RWPE1 (cell line): ENCODE measurements at regions not wholly inside any gene's neighbourhood (a gene's known extent, or its start where the extent isn't known, plus 50 kb on each side); places are given as distances from the start of the nearest gene placed in this dataset.
"Not testable (repeated sequence)": the region's sequence is repeated elsewhere in the genome, so short reads cannot be mapped to it uniquely, and the experiment has no call there.

ENCODE experiments used
- CTCF ChIA-PET: fragments of 350-600 bp; sonication (Branson Sonifier 250); formaldehyde crosslinking; extraction: SDS; loops from one replicate; lab custom pipeline; 2021; lab: Yijun Ruan, JAX
- POLR2A ChIA-PET: fragments of 400-600 bp; formaldehyde crosslinking; extraction: SDS; loops from one replicate; lab custom pipeline; 2020; ENCODE audit warnings: antibody characterized with exemption; ENCODE audit not compliant: low non-redundant PET; lab: Yijun Ruan, JAX
- DNase-seq: peaks from one replicate; pipeline ENCODE4 v3.0.0; 2012; ENCODE audit warnings: low spot score
- H3K27ac ChIP-seq: fragments of 450-650 bp; 2 replicates; pipeline ENCODE4 v1.5.1; 2017
- TF ChIP-seq, protein P1 (sequence below): fragments of 450-650 bp; conservative IDR thresholded peaks from 2 replicates; pipeline ENCODE4 v1.5.1; 2017; ENCODE audit warnings: low read depth, mild to moderate bottlenecking

DNA sequence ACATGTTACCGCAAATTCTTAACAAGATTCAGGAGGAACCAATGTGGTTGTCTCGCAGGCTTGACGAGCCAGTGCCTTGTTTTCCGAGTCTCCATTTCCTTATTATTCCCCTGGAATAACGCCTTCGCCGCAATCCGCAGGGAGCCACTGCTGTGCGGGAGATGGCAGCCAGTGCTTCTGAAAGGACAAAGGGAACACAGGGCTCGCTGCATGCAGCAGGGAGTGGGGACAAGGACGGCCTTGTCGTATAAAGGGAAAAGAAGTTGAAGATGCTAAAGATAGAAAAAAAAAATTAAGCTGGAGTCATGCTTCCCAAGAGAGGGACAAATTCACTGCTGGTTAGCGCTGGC, 221.4 kb downstream of the NDUFA10 start:
- H3K27ac ChIP-seq, result no peak overlapping the region
- ChIA-PET CTCF (no interaction called here), POLR2A (no interaction called here)
- DNase-seq, result no peak
- TF ChIP-seq, protein P1, sequence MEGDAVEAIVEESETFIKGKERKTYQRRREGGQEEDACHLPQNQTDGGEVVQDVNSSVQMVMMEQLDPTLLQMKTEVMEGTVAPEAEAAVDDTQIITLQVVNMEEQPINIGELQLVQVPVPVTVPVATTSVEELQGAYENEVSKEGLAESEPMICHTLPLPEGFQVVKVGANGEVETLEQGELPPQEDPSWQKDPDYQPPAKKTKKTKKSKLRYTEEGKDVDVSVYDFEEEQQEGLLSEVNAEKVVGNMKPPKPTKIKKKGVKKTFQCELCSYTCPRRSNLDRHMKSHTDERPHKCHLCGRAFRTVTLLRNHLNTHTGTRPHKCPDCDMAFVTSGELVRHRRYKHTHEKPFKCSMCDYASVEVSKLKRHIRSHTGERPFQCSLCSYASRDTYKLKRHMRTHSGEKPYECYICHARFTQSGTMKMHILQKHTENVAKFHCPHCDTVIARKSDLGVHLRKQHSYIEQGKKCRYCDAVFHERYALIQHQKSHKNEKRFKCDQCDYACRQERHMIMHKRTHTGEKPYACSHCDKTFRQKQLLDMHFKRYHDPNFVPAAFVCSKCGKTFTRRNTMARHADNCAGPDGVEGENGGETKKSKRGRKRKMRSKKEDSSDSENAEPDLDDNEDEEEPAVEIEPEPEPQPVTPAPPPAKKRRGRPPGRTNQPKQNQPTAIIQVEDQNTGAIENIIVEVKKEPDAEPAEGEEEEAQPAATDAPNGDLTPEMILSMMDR, result no peak

DNA sequence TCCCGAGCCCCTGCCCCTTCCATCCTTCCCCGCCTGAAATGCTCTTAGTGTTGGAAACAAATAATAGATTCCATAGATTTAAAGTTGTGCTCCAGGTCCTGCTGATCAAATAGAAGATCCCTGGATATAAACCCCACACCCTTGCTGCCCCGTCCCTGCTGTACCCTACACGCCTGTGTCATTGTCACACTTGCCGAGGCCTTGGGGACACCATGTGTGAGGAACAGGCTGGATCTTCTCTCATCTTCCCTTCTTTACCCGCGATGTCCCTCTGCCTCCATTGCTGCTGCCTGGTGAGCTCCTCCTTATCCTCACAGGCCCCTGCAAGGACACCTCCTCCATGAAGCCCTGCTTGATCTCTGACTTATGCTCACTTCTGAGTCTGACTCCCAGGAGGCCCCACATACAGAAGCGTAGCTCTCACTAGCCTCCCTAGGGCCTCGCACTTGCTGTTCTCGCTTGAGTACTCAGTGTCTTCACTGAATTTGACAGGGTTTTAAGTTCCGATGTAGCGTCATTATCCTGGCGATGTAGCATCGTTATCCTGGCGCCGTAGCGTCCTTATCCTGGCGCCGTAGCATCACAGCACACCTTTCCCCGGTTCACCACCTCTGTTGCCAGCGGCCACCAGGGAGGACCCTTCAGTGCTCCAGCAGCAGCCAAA, 221.9 kb downstream of the NDUFA10 start:
- POLR2A ChIA-PET, result no interaction called here
- CTCF ChIA-PET, result interaction anchor here (0.6 to 0.7 kb wide), 2 partner anchors 243 to 1117 kb away, joined by 3 read pairs; no protein-coding TSS in a partner anchor
- DNase-seq, result no peak

DNA sequence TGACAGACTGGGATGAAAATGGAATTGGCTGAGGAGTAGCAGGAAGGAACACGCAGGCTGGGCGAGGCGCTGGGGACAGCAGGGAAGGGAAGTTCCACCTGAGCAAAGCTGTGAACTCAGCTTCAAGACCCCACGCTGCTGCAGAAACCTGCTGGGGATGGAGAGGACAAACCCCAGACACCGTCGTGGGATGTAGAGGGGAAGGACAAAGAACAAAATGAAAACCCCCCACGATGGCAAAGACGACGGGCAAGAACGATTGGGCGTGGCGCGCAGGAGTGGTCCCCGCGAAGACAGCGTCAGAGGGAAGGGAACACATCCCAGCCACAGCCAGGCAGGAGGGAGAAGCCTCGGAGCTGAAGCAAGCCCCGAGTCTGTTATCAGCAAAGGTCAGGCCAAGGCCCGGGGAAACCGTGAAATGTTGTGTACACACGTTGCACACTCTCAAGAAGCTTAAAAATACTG, 222.9 kb downstream of the NDUFA10 start:
- H3K27ac ChIP-seq, result no peak overlapping the region
- TF ChIP-seq, protein P1, result no peak
- ChIA-PET POLR2A (no interaction called here), CTCF (interaction anchor here (0.7 kb wide), 1 partner anchor 242 kb away, joined by 3 read pairs; no protein-coding TSS in a partner anchor)
- no peak for DNase-seq

More for the DNA sequence above, 221.9 kb downstream of the NDUFA10 start:
- TF ChIP-seq, protein P1, result no peak
- no peak overlapping the region for H3K27ac ChIP-seq

DNA sequence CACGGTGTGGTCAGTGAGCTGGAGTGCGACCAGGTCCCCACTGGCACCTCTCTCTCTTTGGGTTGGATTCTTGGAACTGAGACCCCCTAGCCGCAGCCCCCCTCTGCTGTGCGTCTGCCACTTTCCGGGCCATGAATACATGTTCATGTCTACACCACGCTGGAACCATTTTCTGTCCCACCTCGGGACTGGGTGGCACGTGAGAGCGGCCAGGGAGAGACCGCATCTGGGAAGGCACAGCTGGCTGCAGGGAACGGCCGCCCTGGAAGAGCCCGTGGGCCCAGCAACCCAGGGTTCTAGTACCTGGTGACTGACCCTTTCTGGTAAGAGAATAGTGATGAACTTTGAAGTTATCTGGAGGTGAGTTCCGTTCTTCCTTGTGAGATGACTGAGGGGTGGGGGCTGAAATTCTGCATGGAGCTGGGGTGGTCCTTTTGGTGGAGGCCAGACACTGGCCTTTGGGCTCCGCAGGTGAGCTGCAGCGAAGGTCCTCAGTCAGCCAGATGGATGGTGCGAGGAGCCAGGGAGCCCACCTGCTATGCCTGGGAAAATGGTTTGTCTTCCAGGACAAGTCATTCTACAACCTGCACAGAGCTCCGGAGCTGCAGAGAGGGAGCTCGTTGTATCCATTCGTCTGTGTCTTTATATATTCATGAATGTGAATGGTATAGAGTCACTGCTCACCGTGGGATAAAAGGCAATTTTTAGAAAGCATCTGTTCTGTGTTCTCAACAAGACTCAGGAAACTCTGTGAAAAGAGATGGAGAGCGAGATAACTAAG, 223.5 kb downstream of the NDUFA10 start:
- TF ChIP-seq, protein P1, result no peak
- no peak for DNase-seq
- ChIA-PET POLR2A (no interaction called here), CTCF (no interaction called here)
- H3K27ac ChIP-seq, result no peak overlapping the region

DNA sequence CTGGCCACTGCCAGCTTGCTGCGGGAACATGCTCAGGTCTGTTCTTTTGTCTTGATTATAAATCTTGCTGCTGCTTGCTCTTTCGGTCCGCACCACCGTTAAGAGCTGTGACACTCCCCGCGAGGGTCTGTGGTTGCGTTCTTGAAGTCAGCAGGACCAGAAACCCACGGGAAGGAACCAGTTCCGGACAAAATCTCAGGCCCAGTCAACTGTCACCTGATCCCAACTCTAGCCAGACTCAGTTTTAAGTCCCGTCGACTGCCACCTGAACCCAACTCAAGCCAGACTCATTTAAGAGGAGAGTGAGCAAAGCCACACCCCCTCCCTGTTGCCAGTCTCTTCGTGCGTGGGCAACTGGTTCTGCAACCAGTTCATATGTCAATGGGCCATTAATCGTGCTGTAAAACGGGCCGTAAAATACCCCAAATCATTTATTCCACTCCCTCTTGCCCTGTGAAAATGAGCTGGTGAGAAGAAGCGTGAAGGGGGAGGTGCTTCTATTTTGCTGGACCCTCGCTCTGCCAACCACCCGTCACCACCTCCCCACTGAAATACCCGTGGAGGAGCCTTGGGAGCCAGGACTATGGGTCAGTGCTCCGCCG, 224.3 kb downstream of the NDUFA10 start:
- TF ChIP-seq, protein P1, result no peak
- no peak overlapping the region for H3K27ac ChIP-seq
- ChIA-PET CTCF (no interaction called here), POLR2A (no interaction called here)
- no peak for DNase-seq

DNA sequence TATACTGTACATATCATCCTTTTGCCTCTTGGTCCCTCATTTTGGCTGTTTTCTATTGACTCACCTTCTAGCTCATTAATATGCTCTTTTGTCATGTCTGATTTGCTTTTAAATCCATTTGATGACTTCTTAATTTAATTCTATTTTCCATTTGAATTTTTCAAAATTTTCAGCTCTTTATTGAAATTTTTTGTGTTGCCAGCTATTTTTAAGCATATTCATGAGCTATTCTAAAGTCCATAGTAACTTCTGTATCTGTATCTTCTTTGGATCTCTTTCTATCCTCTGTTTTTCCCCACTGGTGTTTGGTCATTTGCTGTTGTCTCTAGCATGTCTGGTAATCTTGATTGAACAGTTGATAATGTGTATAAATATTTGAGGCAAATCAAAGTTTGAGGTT, 227.8 kb downstream of the NDUFA10 start:
- ChIA-PET POLR2A (no interaction called here), CTCF (no interaction called here)
- H3K27ac ChIP-seq, result no peak overlapping the region
- DNase-seq, result no peak
- TF ChIP-seq, protein P1, result no peak

DNA sequence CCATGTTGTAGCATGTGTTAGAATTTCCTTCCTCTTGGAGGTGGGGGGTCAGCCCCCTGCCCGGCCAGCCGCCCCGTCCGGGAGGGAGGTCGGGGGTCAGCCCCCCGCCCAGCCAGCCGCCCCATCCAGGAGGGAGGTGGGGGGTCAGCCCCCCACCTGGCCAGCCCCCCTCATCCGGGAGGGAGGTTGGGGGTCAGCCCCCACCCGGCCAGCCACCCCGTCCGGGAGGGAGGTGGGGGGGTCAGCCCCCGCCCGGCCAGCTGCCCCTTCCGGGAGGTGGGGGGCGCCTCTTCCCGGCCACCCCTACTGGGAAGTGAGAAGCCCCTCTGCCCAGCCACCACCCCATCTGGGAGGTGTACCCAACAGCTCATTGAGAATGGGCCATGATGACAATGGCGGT, 229.4 kb downstream of the NDUFA10 start:
- CTCF ChIA-PET, H3K27ac ChIP-seq, POLR2A ChIA-PET, DNase-seq: not testable (repeated sequence)
